ENCODE measurements at regions not wholly inside any gene's neighbourhood (a gene's known extent, or its start where the extent isn't known, plus 50 kb on each side); places are given as distances from the start of the nearest gene placed in this dataset.
"Not testable (repeated sequence)": the region's sequence is repeated elsewhere in the genome, so short reads cannot be mapped to it uniquely, and the experiment has no call there.

DNA sequence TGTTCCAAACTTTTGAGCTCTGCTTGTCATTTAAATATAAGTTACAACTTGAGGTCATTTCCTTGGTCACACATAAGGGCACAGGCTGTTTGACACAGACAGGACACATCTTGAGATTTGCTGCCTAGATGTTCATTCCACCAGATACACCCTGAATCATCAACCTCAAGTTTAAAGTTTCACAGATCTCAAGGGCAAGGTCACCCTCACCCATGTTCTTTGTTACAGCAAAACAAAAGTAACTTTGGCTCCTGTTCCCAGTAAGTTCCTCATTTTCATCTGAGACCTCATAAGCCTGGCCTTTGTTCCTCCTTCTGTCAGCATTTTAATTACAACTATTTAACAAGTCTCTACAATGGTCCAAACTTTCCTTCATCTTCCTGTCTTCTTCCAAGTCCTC is 106.7 kb upstream of the CTSV start:
- not testable (repeated sequence) for H3K27me3 ChIP-seq (ENCODE audit: insufficient read depth, low read length); H3K4me3 ChIP-seq (ENCODE audit: low read length); H3K4me1 ChIP-seq (ENCODE audit: insufficient read depth, low read length); H3K9me3 ChIP-seq (ENCODE audit: low read depth, low read length)

DNA sequence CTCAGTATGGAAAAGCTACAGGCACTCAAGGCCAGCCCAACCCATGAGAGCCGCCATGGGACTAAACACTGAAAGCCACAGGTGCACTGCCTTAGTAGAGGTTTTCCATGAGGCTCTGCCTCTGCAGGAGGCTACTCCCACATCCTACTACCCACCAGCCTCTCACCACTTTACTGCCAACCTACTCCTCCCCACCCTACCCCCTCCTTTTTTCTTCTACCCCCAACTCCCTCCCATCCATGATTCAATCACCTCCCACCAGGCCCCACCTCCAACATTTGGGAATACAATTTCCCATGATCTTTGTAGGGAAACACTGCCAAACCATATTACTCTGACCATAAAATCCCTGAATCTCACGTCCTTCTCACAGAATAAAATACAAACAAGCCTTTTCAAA is 101.6 kb upstream of the CTSV start:
- Histone ChIP-seq H3K9me3 (ENCODE audit: low read depth, low read length) (no peaks in the 10 kb centered on the region), H3K27me3 (ENCODE audit: insufficient read depth, low read length) (no peaks in the 10 kb centered on the region), H3K4me1 (ENCODE audit: insufficient read depth, low read length) (no peaks in the 10 kb centered on the region), H3K4me3 (ENCODE audit: low read length) (no peak overlapping the region)

DNA sequence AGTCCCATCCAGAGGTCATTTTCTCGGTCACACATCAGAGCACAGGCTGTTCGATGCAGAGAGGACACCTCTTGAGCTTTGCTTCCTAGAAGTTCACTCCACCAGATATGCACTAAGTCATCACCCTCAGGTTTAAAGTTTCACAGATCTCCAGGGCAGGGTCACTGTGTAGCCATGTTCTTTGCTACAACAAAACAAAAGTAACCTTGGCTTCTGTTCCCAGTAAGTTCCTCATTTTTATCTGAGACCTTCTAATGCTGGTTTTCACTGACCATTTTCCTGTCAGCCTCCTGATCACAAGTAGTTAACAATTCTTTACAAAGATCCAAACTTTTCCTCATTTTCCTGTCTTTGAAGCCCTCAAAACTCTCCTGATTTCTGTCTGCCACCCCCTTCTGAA is 97.5 kb upstream of the CTSV start:
- H3K4me3 ChIP-seq (ENCODE audit: low read length), result no peak overlapping the region
- H3K4me1 ChIP-seq (ENCODE audit: insufficient read depth, low read length), result no peaks in the 10 kb centered on the region
- no peaks in the 10 kb centered on the region for H3K9me3 ChIP-seq (ENCODE audit: low read depth, low read length)
- H3K27me3 ChIP-seq (ENCODE audit: insufficient read depth, low read length), result no peaks in the 10 kb centered on the region

DNA sequence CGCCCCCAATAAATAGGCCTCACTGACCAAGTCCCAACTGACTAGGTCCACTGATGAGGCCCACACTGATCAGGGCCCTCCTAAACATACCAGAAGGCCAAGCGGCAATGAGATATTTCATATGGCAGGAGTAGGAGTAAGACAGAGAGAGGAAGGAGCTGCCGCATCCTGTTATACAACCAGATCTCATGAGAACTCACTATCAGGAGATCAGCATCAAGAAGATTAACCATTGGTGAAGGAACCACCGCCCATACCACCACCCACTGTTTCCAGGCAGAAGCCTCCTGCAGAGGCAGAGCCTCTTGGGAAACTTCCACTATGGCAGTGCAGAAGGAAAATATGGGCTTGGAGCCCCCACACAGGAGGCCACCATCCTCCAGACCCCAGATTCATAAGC is 95.0 kb upstream of the CTSV start:
- not testable (repeated sequence) for H3K9me3 ChIP-seq (ENCODE audit: low read depth, low read length); H3K27me3 ChIP-seq (ENCODE audit: insufficient read depth, low read length); H3K4me1 ChIP-seq (ENCODE audit: insufficient read depth, low read length); H3K4me3 ChIP-seq (ENCODE audit: low read length)

DNA sequence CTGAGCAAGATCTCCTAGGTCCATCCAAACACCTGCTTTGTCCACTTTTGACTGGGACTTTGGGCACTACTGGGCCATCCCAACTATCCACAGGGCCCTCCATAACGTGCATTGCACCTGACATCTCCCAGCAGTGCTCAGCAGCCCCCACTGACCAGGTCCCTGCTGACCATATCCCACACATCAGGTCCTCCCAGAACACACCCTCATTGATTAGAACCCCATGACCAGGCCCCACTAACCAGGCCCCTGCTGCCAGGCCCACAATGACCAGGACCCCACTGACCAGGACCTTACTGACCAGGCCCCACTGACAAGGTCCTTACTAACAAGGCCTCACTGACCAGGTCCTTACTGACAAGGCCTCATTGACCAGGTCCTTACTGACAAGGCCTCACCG is 93.9 kb upstream of the CTSV start:
- no peak overlapping the region for H3K4me3 ChIP-seq (ENCODE audit: low read length)
- no peaks in the 10 kb centered on the region for H3K9me3 ChIP-seq (ENCODE audit: low read depth, low read length)
- no peaks in the 10 kb centered on the region for H3K4me1 ChIP-seq (ENCODE audit: insufficient read depth, low read length)
- H3K27me3 ChIP-seq (ENCODE audit: insufficient read depth, low read length), result no peaks in the 10 kb centered on the region

- H3K4me3 ChIP-seq (ENCODE audit: low read length); H3K4me1 ChIP-seq (ENCODE audit: insufficient read depth, low read length); H3K27me3 ChIP-seq (ENCODE audit: insufficient read depth, low read length); H3K9me3 ChIP-seq (ENCODE audit: low read depth, low read length): not testable (repeated sequence)
Measured at GRCh38 chr9:97130864-97131263, 91.9 kb upstream of the CTSV start.

DNA sequence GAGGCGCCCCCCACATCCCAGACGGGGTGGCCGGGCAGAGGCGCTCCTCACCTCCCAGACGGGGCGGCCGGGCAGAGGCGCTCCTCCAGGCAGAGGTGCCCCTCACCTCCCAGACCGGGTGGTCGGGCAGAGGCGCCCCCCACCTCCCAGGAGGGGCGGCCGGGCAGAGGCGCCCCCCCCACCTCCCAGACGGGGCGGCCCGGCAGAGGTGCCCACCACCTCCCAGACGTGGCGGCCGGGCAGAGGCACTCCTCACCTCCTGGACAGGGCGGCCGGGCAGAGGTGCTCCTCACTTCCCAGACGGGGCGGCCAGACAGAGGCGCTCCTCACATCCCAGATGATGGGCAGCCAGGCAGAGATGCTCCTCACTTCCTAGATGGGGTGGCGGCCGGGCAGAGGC is 91.4 kb upstream of the CTSV start:
- H3K4me3 ChIP-seq (ENCODE audit: low read length); H3K4me1 ChIP-seq (ENCODE audit: insufficient read depth, low read length); H3K9me3 ChIP-seq (ENCODE audit: low read depth, low read length); H3K27me3 ChIP-seq (ENCODE audit: insufficient read depth, low read length): not testable (repeated sequence)

GRCh38 chr9:97128919-97129318 is 90.0 kb upstream of the CTSV start:
- Histone ChIP-seq H3K9me3 (ENCODE audit: low read depth, low read length) (no peaks in the 10 kb centered on the region), H3K27me3 (ENCODE audit: insufficient read depth, low read length) (no peaks in the 10 kb centered on the region), H3K4me3 (ENCODE audit: low read length) (no peak overlapping the region), H3K4me1 (ENCODE audit: insufficient read depth, low read length) (no peaks in the 10 kb centered on the region)

- H3K9me3 ChIP-seq (ENCODE audit: low read depth, low read length), result no peaks in the 10 kb centered on the region
- no peaks in the 10 kb centered on the region for H3K27me3 ChIP-seq (ENCODE audit: insufficient read depth, low read length)
- H3K4me1 ChIP-seq (ENCODE audit: insufficient read depth, low read length), result no peaks in the 10 kb centered on the region
- no peak overlapping the region for H3K4me3 ChIP-seq (ENCODE audit: low read length)
Measured at GRCh38 chr9:97124256-97124655, 85.3 kb upstream of the CTSV start.

DNA sequence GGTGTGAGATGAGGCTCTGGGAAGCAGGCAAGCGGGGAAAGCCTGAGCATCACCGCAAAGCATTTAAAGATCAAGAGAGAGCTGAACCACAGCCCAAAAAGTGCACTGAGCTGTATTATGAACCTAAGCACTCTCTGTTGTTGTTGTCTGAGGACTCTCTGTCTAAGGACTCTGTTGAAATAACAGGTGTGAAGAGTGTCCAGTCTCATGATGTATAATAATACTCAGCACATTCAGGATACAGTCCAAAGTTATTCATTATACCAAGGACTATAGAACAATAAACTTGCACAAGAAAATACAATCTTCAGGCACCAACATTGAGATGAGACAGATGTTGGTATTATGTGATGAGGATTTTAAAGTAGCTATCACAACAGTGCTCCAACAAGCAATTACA is 71.8 kb upstream of the CTSV start:
- H3K4me3 ChIP-seq (ENCODE audit: low read length), result no peak overlapping the region
- no peaks in the 10 kb centered on the region for H3K9me3 ChIP-seq (ENCODE audit: low read depth, low read length)
- H3K4me1 ChIP-seq (ENCODE audit: insufficient read depth, low read length), result no peaks in the 10 kb centered on the region
- H3K27me3 ChIP-seq (ENCODE audit: insufficient read depth, low read length), result no peaks in the 10 kb centered on the region

DNA sequence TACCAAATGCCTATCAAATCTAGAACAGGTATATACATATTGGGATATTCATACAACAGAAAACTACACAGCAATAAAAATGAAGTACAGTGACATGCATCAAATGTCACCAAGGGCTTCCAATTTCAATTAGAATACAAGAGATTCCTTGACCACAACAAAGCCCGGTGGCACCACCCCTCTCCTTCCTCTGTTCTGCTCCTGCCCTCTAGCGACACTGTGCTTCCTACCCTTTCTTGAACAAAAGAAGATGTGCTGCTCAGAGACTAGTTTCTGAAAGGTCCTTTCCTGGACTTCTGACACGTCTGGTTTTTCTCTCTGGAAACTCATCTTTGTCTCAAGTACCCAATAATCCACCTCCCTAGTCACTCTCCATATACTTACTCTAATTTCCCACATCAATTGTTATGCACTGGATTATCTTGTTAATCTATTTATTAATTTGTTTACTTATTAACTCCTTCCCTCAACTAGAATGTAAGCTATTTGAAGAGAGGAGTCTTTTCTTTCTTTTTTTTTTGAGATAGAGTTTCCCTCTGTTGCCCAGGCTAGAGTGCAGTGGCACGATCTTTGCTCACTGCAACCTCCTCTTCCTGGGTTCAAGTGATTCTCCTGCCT is 70.4 kb upstream of the CTSV start:
- H3K4me3 ChIP-seq (ENCODE audit: low read length), result no peak overlapping the region
- no peaks in the 10 kb centered on the region for H3K9me3 ChIP-seq (ENCODE audit: low read depth, low read length)
- H3K27me3 ChIP-seq (ENCODE audit: insufficient read depth, low read length), result no peaks in the 10 kb centered on the region
- H3K4me1 ChIP-seq (ENCODE audit: insufficient read depth, low read length), result no peaks in the 10 kb centered on the region

DNA sequence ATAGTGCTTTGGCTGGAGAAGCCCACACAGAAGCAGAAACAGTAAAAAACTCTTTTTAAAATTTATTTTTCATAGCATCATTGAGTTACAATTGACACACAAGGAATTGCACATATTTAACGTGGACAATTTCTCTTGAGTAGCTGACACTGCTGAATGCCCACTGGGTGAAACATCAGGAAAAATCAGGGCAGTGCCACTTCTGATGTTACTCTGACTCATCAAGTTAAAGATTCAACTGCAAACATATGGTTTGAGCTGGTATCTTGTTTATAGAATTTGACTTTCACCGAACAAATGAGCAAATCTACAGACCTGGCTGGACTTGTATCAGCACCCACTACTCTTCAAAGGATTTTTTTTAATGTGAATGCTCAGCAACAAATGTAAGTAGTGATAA is 66.3 kb upstream of the CTSV start:
- not testable (repeated sequence) for H3K4me1 ChIP-seq (ENCODE audit: insufficient read depth, low read length); H3K4me3 ChIP-seq (ENCODE audit: low read length); H3K27me3 ChIP-seq (ENCODE audit: insufficient read depth, low read length); H3K9me3 ChIP-seq (ENCODE audit: low read depth, low read length)

DNA sequence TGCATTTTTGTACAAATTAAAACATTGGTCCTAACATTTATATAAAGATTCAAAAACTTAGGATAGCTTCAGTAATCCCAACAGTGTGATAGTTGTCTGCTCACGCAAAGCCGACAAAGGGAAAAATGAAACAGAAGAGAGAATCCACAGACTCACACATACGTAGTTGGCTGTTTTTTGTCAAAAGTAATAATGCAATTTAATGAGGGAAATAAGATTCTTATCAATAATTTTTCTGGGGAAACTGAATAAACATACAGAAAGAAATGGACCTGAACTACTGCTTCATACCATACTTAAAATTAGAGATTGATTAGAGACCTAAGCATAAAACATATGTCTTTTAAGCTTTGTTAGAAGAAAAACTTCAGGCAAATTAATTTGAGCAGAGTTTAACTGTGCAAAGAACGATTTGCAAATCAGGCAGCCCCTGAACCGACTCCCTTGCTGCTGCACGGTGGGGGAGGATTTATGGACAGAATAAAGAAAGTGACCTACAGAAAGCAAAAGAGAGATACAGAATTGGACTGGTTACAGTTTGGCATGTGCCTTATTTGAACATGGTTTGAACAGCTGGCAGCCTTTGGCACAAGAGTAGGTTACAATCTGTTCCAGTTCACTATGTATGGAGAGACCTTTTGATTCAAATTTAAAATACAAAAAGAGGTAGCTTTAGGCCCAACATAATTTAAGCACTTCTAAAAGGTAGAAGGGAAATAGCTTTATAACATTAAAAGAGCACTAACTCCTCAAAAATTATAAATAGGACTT is 64.9 kb upstream of the CTSV start:
- not testable (repeated sequence) for H3K4me3 ChIP-seq (ENCODE audit: low read length); H3K9me3 ChIP-seq (ENCODE audit: low read depth, low read length); H3K27me3 ChIP-seq (ENCODE audit: insufficient read depth, low read length)

GRCh38 chr9:97099540-97099939 is 60.6 kb upstream of the CTSV start:
- H3K27me3 ChIP-seq (ENCODE audit: insufficient read depth, low read length), result not testable (repeated sequence)

More for the DNA sequence above, 64.9 kb upstream of the CTSV start:
- H3K4me1 ChIP-seq (ENCODE audit: insufficient read depth, low read length), result not testable (repeated sequence)

DNA sequence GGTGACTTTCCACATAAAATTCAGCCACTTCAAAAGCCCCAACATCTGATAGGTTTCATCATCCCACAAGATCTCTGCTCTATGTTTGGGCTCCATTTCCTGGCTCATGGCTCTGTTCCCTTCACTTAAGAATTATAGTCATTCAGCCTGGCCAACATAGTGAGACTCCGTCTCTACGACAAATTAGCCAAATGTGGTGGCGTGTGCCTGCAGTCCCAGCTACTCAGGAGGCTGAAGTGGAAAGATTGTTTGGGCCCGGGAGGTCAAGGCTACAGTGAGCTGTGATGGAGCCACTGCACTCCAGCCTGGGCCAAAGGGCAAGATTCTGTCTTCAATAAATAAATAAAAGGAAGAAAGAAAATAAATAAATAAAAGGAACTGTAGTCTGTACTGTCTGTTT is 57.9 kb upstream of the CTSV start:
- H3K4me3 ChIP-seq (ENCODE audit: low read length), result no peak overlapping the region
- no peaks in the 10 kb centered on the region for H3K4me1 ChIP-seq (ENCODE audit: insufficient read depth, low read length)
- H3K9me3 ChIP-seq (ENCODE audit: low read depth, low read length), result no peaks in the 10 kb centered on the region
- no peaks in the 10 kb centered on the region for H3K27me3 ChIP-seq (ENCODE audit: insufficient read depth, low read length)

More at GRCh38 chr9:97099540-97099939, 60.6 kb upstream of the CTSV start:
- H3K4me3 ChIP-seq (ENCODE audit: low read length); H3K9me3 ChIP-seq (ENCODE audit: low read depth, low read length); H3K4me1 ChIP-seq (ENCODE audit: insufficient read depth, low read length): not testable (repeated sequence)

DNA sequence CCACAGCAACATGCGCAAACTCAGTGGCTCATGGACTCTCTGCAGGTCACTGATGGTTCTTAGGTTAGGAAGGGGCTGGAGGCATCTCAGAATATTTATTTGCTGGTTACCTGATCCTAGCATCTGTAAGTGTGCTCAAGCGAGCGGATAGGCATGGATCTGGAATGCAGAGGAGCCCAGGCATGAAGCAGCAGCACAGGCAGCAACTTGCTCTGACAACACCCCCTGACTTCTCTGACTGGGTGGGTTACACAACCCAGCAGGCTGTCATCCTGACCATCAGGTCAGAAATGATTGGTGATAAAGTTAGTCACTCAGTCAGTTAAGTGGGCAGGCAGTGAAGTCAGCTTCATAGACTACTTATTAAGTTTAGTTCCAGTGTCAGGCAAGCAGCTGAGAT is 50.4 kb upstream of the CTSV start:
- H3K4me3 ChIP-seq (ENCODE audit: low read length); H3K9me3 ChIP-seq (ENCODE audit: low read depth, low read length); H3K4me1 ChIP-seq (ENCODE audit: insufficient read depth, low read length); H3K27me3 ChIP-seq (ENCODE audit: insufficient read depth, low read length): not testable (repeated sequence)
